NCI-H1436 treated with DMSO at 0.1 percent for 48 hours (cell line): ENCODE measurements at regions not wholly inside any gene's neighbourhood (a gene's known extent, or its start where the extent isn't known, plus 50 kb on each side); places are given as distances from the start of the nearest gene placed in this dataset.
"Not testable (repeated sequence)": the region's sequence is repeated elsewhere in the genome, so short reads cannot be mapped to it uniquely, and the experiment has no call there.

ENCODE experiments used
- DNase-seq: peaks from one replicate; lab custom pipeline; 2025; lab: John Stamatoyannopoulos, UW

- no peak for DNase-seq
These were observed 862.8 kb downstream of the KCNT2 start for GRCh38 chr1:195745189-195746010.

- DNase-seq, result no peak
These were observed 864.0 kb downstream of the KCNT2 start for GRCh38 chr1:195744256-195744655.

- DNase-seq, result no peak
These were observed 867.4 kb downstream of the KCNT2 start for GRCh38 chr1:195740862-195741261.

GRCh38 chr1:195738966-195739650 is 869.1 kb downstream of the KCNT2 start:
- DNase-seq, result no peak

GRCh38 chr1:195735140-195735539 is 873.1 kb downstream of the KCNT2 start:
- no peak for DNase-seq

GRCh38 chr1:195733826-195734225 is 874.4 kb downstream of the KCNT2 start:
- no peak for DNase-seq

- DNase-seq, result no peak
These were observed 874.8 kb downstream of the KCNT2 start for GRCh38 chr1:195733408-195733807.

GRCh38 chr1:195731385-195731784 is 876.9 kb downstream of the KCNT2 start:
- no peak for DNase-seq

- DNase-seq, result no peak
These were observed 884.4 kb downstream of the KCNT2 start for GRCh38 chr1:195723796-195724194.

GRCh38 chr1:195722852-195723795 is 885.1 kb downstream of the KCNT2 start:
- DNase-seq, result not testable (repeated sequence)

GRCh38 chr1:195722146-195722545 is 886.1 kb downstream of the KCNT2 start:
- not testable (repeated sequence) for DNase-seq

GRCh38 chr1:195721210-195721971 is 886.8 kb downstream of the KCNT2 start:
- no peak for DNase-seq

GRCh38 chr1:195717651-195718050 is 890.6 kb downstream of the KCNT2 start:
- no peak for DNase-seq

GRCh38 chr1:195715652-195716051 is 892.6 kb downstream of the KCNT2 start:
- no peak for DNase-seq

- no peak for DNase-seq
These were observed 894.0 kb downstream of the KCNT2 start for GRCh38 chr1:195714248-195714647.

GRCh38 chr1:195709821-195710220 is 898.4 kb downstream of the KCNT2 start:
- no peak for DNase-seq

GRCh38 chr1:195704028-195704427 is 904.2 kb downstream of the KCNT2 start:
- DNase-seq, result no peak

- DNase-seq, result no peak
These were observed 907.1 kb downstream of the KCNT2 start for GRCh38 chr1:195701149-195701548.

GRCh38 chr1:195697130-195697529 is 911.1 kb downstream of the KCNT2 start:
- no peak for DNase-seq

- no peak for DNase-seq
These were observed 921.5 kb downstream of the KCNT2 start for GRCh38 chr1:195686764-195687163.

- no peak for DNase-seq
These were observed 943.6 kb downstream of the KCNT2 start for GRCh38 chr1:195664628-195665027.
